Urothelium cell line (cell line): ENCODE measurements at regions not wholly inside any gene's neighbourhood (a gene's known extent, or its start where the extent isn't known, plus 50 kb on each side); places are given as distances from the start of the nearest gene placed in this dataset.
A peak's percentile ranks its signal among the peaks of the same experiment; 100 is the strongest.
"Not testable (repeated sequence)": the region's sequence is repeated elsewhere in the genome, so short reads cannot be mapped to it uniquely, and the experiment has no call there.

ENCODE experiments used
- DNase-seq: peaks from one replicate; pipeline ENCODE4 v3.0.0; 2011; ENCODE audit warnings: low spot score, mixed read lengths
- FAIRE-seq: peaks from 2 replicates; lab custom pipeline; 2011; peaks lifted over from hg19 to GRCh38; lab: Jason Lieb, UNC

- DNase-seq (no peak), FAIRE-seq (no peak)
Observed at GRCh38 chr2:62654876-62655359, 50.6 kb upstream of the EHBP1 start.

- peak; percentile 37 for FAIRE-seq
- DNase-seq = peak; percentile 79
Observed at GRCh38 chr2:62654423-62654791, 51.1 kb upstream of the EHBP1 start.

GRCh38 chr2:62653582-62654422 is 51.7 kb upstream of the EHBP1 start:
- DNase-seq (peak; percentile 59), FAIRE-seq (no peak)

- not testable (repeated sequence) for FAIRE-seq, DNase-seq
Observed at GRCh38 chr2:62649087-62649486, 56.4 kb upstream of the EHBP1 start.

- FAIRE-seq (peak; percentile 40), DNase-seq (no peak)
Observed at GRCh38 chr2:62643100-62643471, 62.4 kb upstream of the EHBP1 start.

GRCh38 chr2:62642429-62643099 is 62.9 kb upstream of the EHBP1 start:
- no peak for DNase-seq
- no peak for FAIRE-seq

GRCh38 chr2:62641936-62642335 is 63.6 kb upstream of the EHBP1 start:
- FAIRE-seq (no peak), DNase-seq (no peak)

GRCh38 chr2:62641410-62641843 is 64.1 kb upstream of the EHBP1 start:
- FAIRE-seq (no peak), DNase-seq (no peak)

- DNase-seq (no peak), FAIRE-seq (no peak)
Observed at GRCh38 chr2:62631160-62632085, 74.1 kb upstream of the EHBP1 start.

GRCh38 chr2:62630206-62630605 is 75.3 kb upstream of the EHBP1 start:
- DNase-seq, FAIRE-seq: not testable (repeated sequence)

GRCh38 chr2:62629310-62629709 is 76.2 kb upstream of the EHBP1 start:
- not testable (repeated sequence) for FAIRE-seq, DNase-seq

- no peak for FAIRE-seq
- DNase-seq = no peak
Observed at GRCh38 chr2:62627667-62628066, 77.8 kb upstream of the EHBP1 start.

- no peak for DNase-seq
- no peak for FAIRE-seq
Observed at GRCh38 chr2:62624855-62625254, 80.7 kb upstream of the EHBP1 start.

- FAIRE-seq, DNase-seq: not testable (repeated sequence)
Observed at GRCh38 chr2:62616486-62616885, 89.0 kb upstream of the EHBP1 start.

GRCh38 chr2:62611854-62612253 is 93.7 kb upstream of the EHBP1 start:
- FAIRE-seq (no peak), DNase-seq (no peak)

GRCh38 chr2:62605471-62605870 is 99.5 kb upstream of the TMEM17 start:
- DNase-seq, FAIRE-seq: not testable (repeated sequence)

GRCh38 chr2:62604336-62604735 is 98.3 kb upstream of the TMEM17 start:
- FAIRE-seq = peak; percentile 50
- DNase-seq = peak; percentile 46

GRCh38 chr2:62603154-62603712 is 97.2 kb upstream of the TMEM17 start:
- no peak for DNase-seq
- peak; percentile 69 for FAIRE-seq

GRCh38 chr2:62599674-62600410 is 93.8 kb upstream of the TMEM17 start:
- FAIRE-seq = not testable (repeated sequence)

GRCh38 chr2:62597323-62597722 is 91.3 kb upstream of the TMEM17 start:
- no peak for FAIRE-seq
- no peak for DNase-seq

More at GRCh38 chr2:62599674-62600410, 93.8 kb upstream of the TMEM17 start:
- not testable (repeated sequence) for DNase-seq
